H1 (cell line): ENCODE measurements at regions not wholly inside any gene's neighbourhood (a gene's known extent, or its start where the extent isn't known, plus 50 kb on each side); places are given as distances from the start of the nearest gene placed in this dataset.

ENCODE experiments used
- CHD7 ChIP-seq: fragments of 300-600 bp; sonication (generic); IDR thresholded peaks from 2 replicates; pipeline ENCODE4 v1.7.1; 2012; ENCODE audit warnings: low read length, moderate library complexity, mild to moderate bottlenecking, inconsistent platforms; ENCODE audit not compliant: insufficient replicate concordance

GRCh38 chr7:118664498-118664897 is 440.0 kb downstream of the ANKRD7 start (continued):
- TF ChIP-seq CHD7, result no peak
- TF ChIP-seq, all 59 proteins: peak for 0
